A549 (cell line): ENCODE measurements at regions not wholly inside any gene's neighbourhood (a gene's known extent, or its start where the extent isn't known, plus 50 kb on each side); places are given as distances from the start of the nearest gene placed in this dataset.

ENCODE experiments used
- ATAC-seq, 2 experiments: fragments of 200-7000 bp in 1 of 2; fragments of >200 bp in 1 of 2; cut with Nextera tagmentation in 1 of 2; cut with Tn5 transposase in 1 of 2; 3 replicates each; pipeline versions ENCODE4 v1.8.0 to v1.9.1; 2018 to 2020; ENCODE audit warnings: mild to moderate bottlenecking in 1 of 2, moderate library complexity in 1 of 2
- CTCF ChIA-PET: fragments of 300-600 bp; sonication (Branson Sonifier 250); formaldehyde crosslinking; extraction: SDS; loops from one replicate; lab custom pipeline; 2021; ENCODE audit warnings: antibody characterized with exemption, inconsistent platforms; lab: Yijun Ruan, JAX
- POLR2A ChIA-PET: fragments of 350-600 bp; formaldehyde crosslinking; extraction: SDS; loops from one replicate; lab custom pipeline; 2021; ENCODE audit warnings: antibody characterized with exemption, inconsistent platforms; lab: Yijun Ruan, JAX
- DNase-seq, 2 experiments: peaks; one replicate each; pipeline versions ENCODE4 v3.0.0 to v3.0.0-alpha.2; 2011 to 2016; ENCODE audit warnings: low read depth in 1 of 2, low spot score in 1 of 2
- FAIRE-seq: peaks from 2 replicates; lab custom pipeline; 2011; peaks lifted over from hg19 to GRCh38; lab: Jason Lieb, UNC
- H3K27ac ChIP-seq, 2 experiments: fragments of >200 bp; sonication (Bioruptor Twin); formaldehyde crosslinking; 3 replicates each; pipeline ENCODE4 v1.5.1; 2016 to 2017
- H3K4me1 ChIP-seq: fragments of >200 bp; sonication (Bioruptor Twin); formaldehyde crosslinking; 3 replicates; pipeline ENCODE4 v1.6.1; 2016
- H3K4me2 ChIP-seq: fragments of >200 bp; sonication (Bioruptor Twin); formaldehyde crosslinking; 3 replicates; pipeline ENCODE4 v1.6.1; 2016
- H3K4me3 ChIP-seq: fragments of >200 bp; sonication (Bioruptor Twin); formaldehyde crosslinking; 3 replicates; pipeline ENCODE4 v1.5.1; 2016
- H3K9me3 ChIP-seq: fragments of >200 bp; sonication (Bioruptor Twin); formaldehyde crosslinking; 3 replicates; pipeline ENCODE4 v1.6.1; 2016
- BCL3 ChIP-seq: fragments of >200 bp; sonication (Bioruptor Twin); formaldehyde crosslinking; IDR thresholded peaks from 3 replicates; pipeline ENCODE4 v1.6.1; 2016
- BHLHE40 ChIP-seq: IDR thresholded peaks from 2 replicates; pipeline ENCODE4 v1.6.1; 2012; ENCODE audit warnings: low read depth, low read length, inconsistent platforms
- CBX2 ChIP-seq: fragments of 200-600 bp; sonication (generic); IDR thresholded peaks from 2 replicates; pipeline ENCODE4 v1.6.1; 2016; ENCODE audit warnings: low read depth, mild to moderate bottlenecking, borderline replicate concordance
- CEBPB ChIP-seq, 2 experiments: fragments of >200 bp in 1 of 2; sonication (Bioruptor Twin) in 1 of 2; formaldehyde crosslinking in 1 of 2; IDR thresholded peaks; 2 replicates each; pipeline ENCODE4 v1.6.1; 2012 to 2016
- CTCF ChIP-seq: fragments of >200 bp; sonication (Bioruptor Twin); formaldehyde crosslinking; IDR thresholded peaks from 3 replicates; pipeline ENCODE4 v1.5.1; 2016
- E2F6 ChIP-seq: IDR thresholded peaks from 2 replicates; pipeline ENCODE4 v1.6.1; 2012; ENCODE audit warnings: low read depth, borderline replicate concordance
- EHMT2 ChIP-seq: fragments of 200-600 bp; sonication (generic); IDR thresholded peaks from 2 replicates; pipeline ENCODE4 v1.6.1; 2016; ENCODE audit warnings: antibody characterized with exemption, low read depth, mild to moderate bottlenecking, moderate library complexity
- EP300 ChIP-seq, 2 experiments: fragments of >200 bp; sonication (Bioruptor Twin); formaldehyde crosslinking; IDR thresholded peaks; 2 replicates in 1 of 2; 3 replicates in 1 of 2; pipeline ENCODE4 v1.6.1; 2016 to 2017
- GATA3 ChIP-seq: IDR thresholded peaks from 2 replicates; pipeline ENCODE4 v1.6.1; 2012; ENCODE audit warnings: borderline replicate concordance
- HDAC2 ChIP-seq: fragments of 200-600 bp; sonication (generic); IDR thresholded peaks from 2 replicates; pipeline ENCODE4 v1.6.1; 2016
- HES2 ChIP-seq: fragments of >200 bp; sonication (Bioruptor Twin); formaldehyde crosslinking; IDR thresholded peaks from 2 replicates; pipeline ENCODE4 v1.6.1; 2016
- HOXB13 ChIP-seq: fragments of 250-450 bp; sonication (Bioruptor Pico); IDR thresholded peaks from 2 replicates; pipeline ENCODE4 v1.5.0; 2020; ENCODE audit warnings: low read depth, mild to moderate bottlenecking, moderate library complexity
- JUN ChIP-seq, 2 experiments: fragments of >200 bp; sonication (Bioruptor Twin); formaldehyde crosslinking; IDR thresholded peaks; 2 replicates in 1 of 2; 3 replicates in 1 of 2; pipeline ENCODE4 v1.6.1; 2016 to 2017
- MAX ChIP-seq: IDR thresholded peaks from 2 replicates; pipeline ENCODE4 v1.6.1; 2012
- MYC ChIP-seq: IDR thresholded peaks from 2 replicates; pipeline ENCODE4 v1.6.1; 2012; ENCODE audit warnings: mild to moderate bottlenecking, inconsistent platforms, low read length, improper control_type of control experiment, borderline replicate concordance
- NFE2L2 ChIP-seq: fragments of 150-350 bp; conservative IDR thresholded peaks from 2 replicates; pipeline ENCODE4 v1.6.1; 2014; ENCODE audit warnings: low read length
- NPAS2 ChIP-seq: fragments of 250-450 bp; sonication (Bioruptor Pico); IDR thresholded peaks from 2 replicates; pipeline ENCODE4 v1.8.0; 2022; ENCODE audit warnings: mild to moderate bottlenecking, moderate library complexity, borderline replicate concordance
- POLR2A ChIP-seq: IDR thresholded peaks from 2 replicates; pipeline ENCODE4 v1.6.1; 2012; ENCODE audit warnings: mild to moderate bottlenecking, low read length
- RARB ChIP-seq: fragments of 250-450 bp; sonication (Bioruptor Pico); IDR thresholded peaks from 2 replicates; pipeline ENCODE4 v1.8.0; 2021; ENCODE audit warnings: mild to moderate bottlenecking, moderate library complexity
- RCOR1 ChIP-seq: fragments of 150-350 bp; IDR thresholded peaks from 2 replicates; pipeline ENCODE4 v1.6.1; 2014; ENCODE audit warnings: antibody characterized with exemption, low read length, low read depth
- RFX5 ChIP-seq: fragments of 450-650 bp; IDR thresholded peaks from 2 replicates; pipeline ENCODE4 v1.7.1; 2014; ENCODE audit warnings: antibody characterized with exemption, mild to moderate bottlenecking, moderate library complexity
- SMC3 ChIP-seq: fragments of >200 bp; sonication (Bioruptor Twin); formaldehyde crosslinking; IDR thresholded peaks from 3 replicates; pipeline ENCODE4 v1.6.1; 2018; ENCODE audit warnings: inconsistent platforms
- TP53 ChIP-seq: fragments of 250-450 bp; sonication (Bioruptor Pico); IDR thresholded peaks from 2 replicates; pipeline ENCODE4 v1.5.0; 2021; ENCODE audit warnings: mild to moderate bottlenecking, moderate library complexity
- ZFP36 ChIP-seq: fragments of 450-650 bp; IDR thresholded peaks from 2 replicates; pipeline ENCODE4 v1.6.1; 2014; ENCODE audit warnings: borderline replicate concordance; ENCODE audit not compliant: partially characterized antibody
- ZNF302 ChIP-seq: fragments of 250-450 bp; sonication (Bioruptor Pico); IDR thresholded peaks from 2 replicates; pipeline ENCODE4 v1.9.0; 2021; ENCODE audit warnings: inconsistent platforms, mild to moderate bottlenecking, moderate library complexity
- ZSCAN20 ChIP-seq: fragments of 250-450 bp; sonication (Bioruptor Pico); IDR thresholded peaks from 2 replicates; pipeline ENCODE4 v1.8.0; 2022; ENCODE audit warnings: mild to moderate bottlenecking, moderate library complexity
- whole genome bisulfite sequencing: methylation state at CpG from one replicate; pipeline ENCODE4 v1.1.6; 2017; ENCODE audit errors: missing lambda C conversion rate; 5-methylcytosine and 5-hydroxymethylcytosine counted together

GRCh38 chr2:146952696-146953095 lies 892.1 kb upstream of the ACVR2A start:
- H3K4me3 ChIP-seq: no peak overlapping the region
- DNase-seq (no peak), FAIRE-seq (no peak), ATAC-seq (no peak)
- H3K27ac ChIP-seq: no peak overlapping the region
- POLR2A ChIA-PET: no interaction called here
- WGBS: 4% methylated on average over 3 of the region's 3 CpGs
- CTCF ChIA-PET: interaction anchor here (1.0 kb wide), 1 partner anchor 25 kb away, joined by 3 read pairs; no protein-coding TSS in a partner anchor
- H3K4me2 ChIP-seq: no peak overlapping the region
- TF ChIP-seq ZNF302 (CRISPR knock-in tag): no peak
- H3K4me1 ChIP-seq: no peaks in the 10 kb centered on the region
- no peaks in the 10 kb centered on the region for H3K9me3 ChIP-seq

- Histone ChIP-seq H3K4me1 (no peaks in the 10 kb centered on the region), H3K4me2 (no peak overlapping the region), H3K27ac (no peak overlapping the region), H3K4me3 (no peak overlapping the region), H3K9me3 (no peaks in the 10 kb centered on the region)
- no peak for TF ChIP-seq E2F6
- no peak for TF ChIP-seq RFX5
- TF ChIP-seq BHLHE40: no peak
- no peak for TF ChIP-seq RCOR1
- no peak for TF ChIP-seq JUN (IDR thresholded peaks at IDR 0.05)
- TF ChIP-seq TP53 (CRISPR knock-in tag): no peak
- no peak for TF ChIP-seq NPAS2
- TF ChIP-seq SMC3: no peak
- no peak for TF ChIP-seq ZSCAN20 (CRISPR knock-in tag)
- no peak for TF ChIP-seq MAX
- no peak for TF ChIP-seq GATA3
- no peak for TF ChIP-seq NFE2L2
- ATAC-seq (no peak), DNase-seq (no peak), FAIRE-seq (no peak)
- ChIA-PET POLR2A (no interaction called here), CTCF (no interaction called here)
- 60% methylated on average over 4 of the region's 4 CpGs for WGBS
Measured at GRCh38 chr2:146950911-146951310, 893.9 kb upstream of the ACVR2A start.

- ATAC-seq: no peak
- WGBS: 46% methylated on average over 3 of the region's 3 CpGs
- DNase-seq: no peak
- CTCF ChIA-PET: no interaction called here
- H3K9me3 ChIP-seq: no peaks in the 10 kb centered on the region
- POLR2A ChIA-PET: no interaction called here
- no peak overlapping the region for H3K27ac ChIP-seq
- no peaks in the 10 kb centered on the region for H3K4me1 ChIP-seq
- H3K4me2 ChIP-seq: no peak overlapping the region
- no peak overlapping the region for H3K4me3 ChIP-seq
- TF ChIP-seq ZFP36 (no peak), ZNF302 (CRISPR knock-in tag) (no peak), BCL3 (no peak), JUN (IDR thresholded peaks at IDR 0.05) (no peak), HES2 (no peak), HOXB13 (CRISPR knock-in tag) (no peak), CTCF (no peak)
- TF ChIP-seq, all 56 proteins: peak for 0
- FAIRE-seq: no peak
Measured at GRCh38 chr2:146950361-146950760, 894.5 kb upstream of the ACVR2A start.

GRCh38 chr2:146949400-146949799 lies 895.4 kb upstream of the ACVR2A start:
- Histone ChIP-seq H3K4me2 (no peak overlapping the region), H3K27ac (no peak overlapping the region), H3K4me3 (no peak overlapping the region), H3K9me3 (no peaks in the 10 kb centered on the region), H3K4me1 (no peaks in the 10 kb centered on the region)
- TF ChIP-seq EP300 (IDR thresholded peaks at IDR 0.05): no peak
- no peak for TF ChIP-seq CBX2
- no peak for TF ChIP-seq CEBPB (IDR thresholded peaks at IDR 0.05)
- no peak for TF ChIP-seq ZFP36
- TF ChIP-seq MAX: no peak
- no peak for TF ChIP-seq RARB
- no peak for TF ChIP-seq RFX5
- no peak for TF ChIP-seq EHMT2
- TF ChIP-seq MYC: no peak
- no peak for TF ChIP-seq HDAC2
- no peak for TF ChIP-seq E2F6
- no peak for TF ChIP-seq POLR2A
- ATAC-seq: no peak
- no peak for DNase-seq
- 5% methylated on average over 2 of the region's 2 CpGs for WGBS
- ChIA-PET POLR2A (no interaction called here), CTCF (no interaction called here)
- no peak for FAIRE-seq
